ENCODE measurements at regions not wholly inside any gene's neighbourhood (a gene's known extent, or its start where the extent isn't known, plus 50 kb on each side); places are given as distances from the start of the nearest gene placed in this dataset.
"Not testable (repeated sequence)": the region's sequence is repeated elsewhere in the genome, so short reads cannot be mapped to it uniquely, and the experiment has no call there.

- no peak for DNase-seq
Observed at GRCh38 chr4:118589471-118590055, 95.6 kb upstream of the METTL14 start.

- peak; percentile 63 for DNase-seq
Observed at GRCh38 chr4:118591339-118592046, 93.7 kb upstream of the METTL14 start.

- DNase-seq: not testable (repeated sequence)
Observed at GRCh38 chr4:118592289-118592688, 92.9 kb upstream of the METTL14 start.

- DNase-seq: not testable (repeated sequence)
Observed at GRCh38 chr4:118595883-118596282, 89.3 kb upstream of the METTL14 start.

- DNase-seq: not testable (repeated sequence)
Observed at GRCh38 chr4:118625097-118625496, 60.1 kb upstream of the METTL14 start.

- peak; percentile 2 for DNase-seq
Observed at GRCh38 chr4:118629697-118630096, 55.5 kb upstream of the METTL14 start.

GRCh38 chr4:118630897-118631296, 54.3 kb upstream of the METTL14 start:
- not testable (repeated sequence) for DNase-seq

- DNase-seq: not testable (repeated sequence)
Observed at GRCh38 chr4:118631321-118632050, 53.7 kb upstream of the METTL14 start.

- not testable (repeated sequence) for DNase-seq
Observed at GRCh38 chr4:118633476-118633875, 51.7 kb upstream of the METTL14 start.

- not testable (repeated sequence) for DNase-seq
Observed at GRCh38 chr4:118634126-118634875, 50.9 kb upstream of the METTL14 start.
